Sigmoid colon (tissue), 6 donors: ENCODE measurements at regions not wholly inside any gene's neighbourhood (a gene's known extent, or its start where the extent isn't known, plus 50 kb on each side); places are given as distances from the start of the nearest gene placed in this dataset.

Source experiments
- DNase-seq: peaks from one replicate; pipeline ENCODE4 v3.0.0-alpha.2; 2019
- H3K27ac ChIP-seq, 4 donors: fragments of 200-600 bp; sonication (generic); one replicate each; pipeline ENCODE4 v1.5.1; 2016 to 2019; ENCODE audit warnings: mild to moderate bottlenecking in 1 of 4
- H3K27me3 ChIP-seq, 3 donors: fragments of 200-600 bp; sonication (generic); one replicate each; pipeline ENCODE4 v1.5.1; 2019; ENCODE audit warnings: mild to moderate bottlenecking in 1 of 3
- H3K36me3 ChIP-seq, 4 donors: fragments of 200-600 bp; sonication (generic); one replicate each; pipeline ENCODE4 v1.5.1; 2016 to 2019
- H3K4me1 ChIP-seq, 4 donors: fragments of 200-600 bp; sonication (generic); one replicate each; pipeline ENCODE4 v1.5.1; 2017 to 2019
- H3K4me3 ChIP-seq, 4 donors: fragments of 200-600 bp; sonication (generic); one replicate each; pipeline ENCODE4 v1.5.1; 2017 to 2019; ENCODE audit warnings: mild to moderate bottlenecking in 2 of 4, moderate library complexity in 1 of 4
- H3K9me3 ChIP-seq, 4 donors: fragments of 200-600 bp in 3 of 4; sonication (generic) in 3 of 4; one replicate each; pipeline versions ENCODE4 v1.5.1 to v1.6.1; 2013 to 2019
- CTCF ChIP-seq, 4 experiments: fragments of 450-650 bp in 3 of 4; fragments of 200-600 bp in 1 of 4; IDR thresholded peaks; one replicate each; pipeline ENCODE4 v1.5.1; 2016 to 2019; ENCODE audit warnings: antibody characterized with exemption in 4 of 4, mild to moderate bottlenecking in 3 of 4, moderate library complexity in 2 of 4
- EP300 ChIP-seq, 4 donors: sonication (generic); formaldehyde crosslinking; IDR thresholded peaks; one replicate each; pipeline ENCODE4 v1.6.1; 2017; ENCODE audit warnings: antibody characterized with exemption in 4 of 4
- POLR2A ChIP-seq, 2 donors: fragments of 450-650 bp; IDR thresholded peaks; one replicate each; pipeline ENCODE4 v1.6.1; 2016; ENCODE audit warnings: antibody characterized with exemption in 2 of 2, mild to moderate bottlenecking in 2 of 2, moderate library complexity in 2 of 2
- POLR2AphosphoS5 ChIP-seq, 4 donors: sonication (generic); formaldehyde crosslinking; IDR thresholded peaks; one replicate each; pipeline ENCODE4 v1.6.1; 2017; ENCODE audit warnings: antibody characterized with exemption in 4 of 4
- WGBS, 2 donors: extraction: QIAGEN DNeasy Blood & Tissue Kit; methylation state at CpG; one replicate each; pipeline ENCODE4 v1.1.7; 2013; 5-methylcytosine and 5-hydroxymethylcytosine counted together
- intact Hi-C: fragments of 100-400 bp; cut with DNase I; formaldehyde crosslinking; loops from one replicate; pipeline ENCODE4 v1.15.1; 2023
- donor health status: healthy with polysubstance abuse.
- donor health status: healthy.

- Histone ChIP-seq H3K36me3 (no peaks in the 10 kb centered on the region), H3K4me3 (no peak overlapping the region), H3K4me1 (peaks cover 0 to 21% (median 14%) of the 10 kb centered on the region in 4 donors), H3K27me3 (no peaks in the 10 kb centered on the region), H3K9me3 (no peaks in the 10 kb centered on the region), H3K27ac (no peak overlapping the region)
- WGBS, 2 donors: 23 to 42% methylated on average over 1 of the region's 1 CpG
- TF ChIP-seq POLR2AphosphoS5 (IDR thresholded peaks at IDR 0.05) (no peak), EP300 (IDR thresholded peaks at IDR 0.05) (no peak), POLR2A (IDR thresholded peaks at IDR 0.05) (no peak), CTCF (IDR thresholded peaks at IDR 0.05) (no peak)
- intact Hi-C loops: loop anchor here (5.0 kb wide), 1 partner anchor 166 kb away; no protein-coding TSS in a partner anchor
- no peak for DNase-seq
Observed at GRCh38 chr5:60352992-60353599, 346.9 kb downstream of the DEPDC1B start.

GRCh38 chr5:60350794-60351193, 349.2 kb downstream of the DEPDC1B start:
- TF ChIP-seq POLR2AphosphoS5 (IDR thresholded peaks at IDR 0.05) (no peak), POLR2A (IDR thresholded peaks at IDR 0.05) (no peak), CTCF (IDR thresholded peaks at IDR 0.05) (no peak), EP300 (IDR thresholded peaks at IDR 0.05) (no peak)
- intact Hi-C loops: loop anchor here (5.0 kb wide), 1 partner anchor 163 kb away; no protein-coding TSS in a partner anchor
- Histone ChIP-seq H3K36me3 (no peaks in the 10 kb centered on the region), H3K27me3 (no peaks in the 10 kb centered on the region), H3K27ac (no peak overlapping the region), H3K9me3 (no peaks in the 10 kb centered on the region), H3K4me1 (peaks cover 0 to 10% (median 4%) of the 10 kb centered on the region in 4 donors), H3K4me3 (no peak overlapping the region)
- no peak for DNase-seq
- WGBS, 2 donors: 16 to 64% methylated on average over 3 of the region's 3 CpGs

GRCh38 chr5:60349891-60350415, 350.0 kb downstream of the DEPDC1B start:
- H3K4me3 ChIP-seq: no peak overlapping the region
- H3K9me3 ChIP-seq: no peaks in the 10 kb centered on the region
- H3K27ac ChIP-seq: no peak overlapping the region
- H3K4me1 ChIP-seq: peaks cover 0 to 10% (median 4%) of the 10 kb centered on the region in 4 donors
- H3K36me3 ChIP-seq: no peaks in the 10 kb centered on the region
- no peak for DNase-seq
- no peaks in the 10 kb centered on the region for H3K27me3 ChIP-seq
- 59 to 83% methylated on average over 2 of the region's 2 CpGs for WGBS, 2 donors
- intact Hi-C loops: loop anchor here (5.0 kb wide), 1 partner anchor 163 kb away; no protein-coding TSS in a partner anchor
- no peak for TF ChIP-seq CTCF (IDR thresholded peaks at IDR 0.05)
- no peak for TF ChIP-seq EP300 (IDR thresholded peaks at IDR 0.05)
- no peak for TF ChIP-seq POLR2AphosphoS5 (IDR thresholded peaks at IDR 0.05)
- no peak for TF ChIP-seq POLR2A (IDR thresholded peaks at IDR 0.05)

- H3K4me1 ChIP-seq: peaks cover 0 to 12% (median 6%) of the 10 kb centered on the region in 4 donors
- H3K27me3 ChIP-seq: no peaks in the 10 kb centered on the region
- no peak overlapping the region for H3K4me3 ChIP-seq
- WGBS, 2 donors: 75 to 87% methylated on average over 1 of the region's 1 CpG
- no peak overlapping the region for H3K27ac ChIP-seq
- DNase-seq: no peak
- H3K9me3 ChIP-seq: no peaks in the 10 kb centered on the region
- intact Hi-C loops: no loop called here
- TF ChIP-seq CTCF (IDR thresholded peaks at IDR 0.05) (no peak), POLR2AphosphoS5 (IDR thresholded peaks at IDR 0.05) (no peak), EP300 (IDR thresholded peaks at IDR 0.05) (no peak), POLR2A (IDR thresholded peaks at IDR 0.05) (no peak)
- no peaks in the 10 kb centered on the region for H3K36me3 ChIP-seq
Observed at GRCh38 chr5:60346393-60346792, 353.6 kb downstream of the DEPDC1B start.
